LNCAP (cell line): ENCODE measurements at regions not wholly inside any gene's neighbourhood (a gene's known extent, or its start where the extent isn't known, plus 50 kb on each side); places are given as distances from the start of the nearest gene placed in this dataset.

Source experiments
- TF ChIP-seq, protein P1 (sequence below): fragments of 450-650 bp; IDR thresholded peaks from 2 replicates; pipeline ENCODE4 v1.5.1; 2017; ENCODE audit warnings: mild to moderate bottlenecking

DNA sequence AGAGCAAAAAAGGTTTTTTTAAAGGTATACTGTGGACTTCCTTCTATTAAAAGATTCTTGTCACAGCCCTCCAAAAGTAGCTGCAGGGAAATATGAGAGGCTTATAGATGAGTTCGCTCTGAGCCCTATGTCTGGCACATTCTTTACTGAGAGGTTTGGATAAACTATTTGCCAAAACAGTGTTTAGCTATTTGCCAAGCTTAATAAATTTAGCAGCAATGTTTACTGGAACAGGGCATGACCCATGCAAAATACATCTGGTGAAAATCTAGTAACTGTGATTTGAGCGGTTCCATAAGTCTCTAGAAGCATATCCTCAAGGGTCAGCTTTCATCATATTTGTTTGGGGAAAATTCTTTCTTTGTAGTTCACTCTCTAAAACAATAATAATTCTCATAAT lies 1696.7 kb upstream of the PIK3C3 start:
- TF ChIP-seq, protein P1, sequence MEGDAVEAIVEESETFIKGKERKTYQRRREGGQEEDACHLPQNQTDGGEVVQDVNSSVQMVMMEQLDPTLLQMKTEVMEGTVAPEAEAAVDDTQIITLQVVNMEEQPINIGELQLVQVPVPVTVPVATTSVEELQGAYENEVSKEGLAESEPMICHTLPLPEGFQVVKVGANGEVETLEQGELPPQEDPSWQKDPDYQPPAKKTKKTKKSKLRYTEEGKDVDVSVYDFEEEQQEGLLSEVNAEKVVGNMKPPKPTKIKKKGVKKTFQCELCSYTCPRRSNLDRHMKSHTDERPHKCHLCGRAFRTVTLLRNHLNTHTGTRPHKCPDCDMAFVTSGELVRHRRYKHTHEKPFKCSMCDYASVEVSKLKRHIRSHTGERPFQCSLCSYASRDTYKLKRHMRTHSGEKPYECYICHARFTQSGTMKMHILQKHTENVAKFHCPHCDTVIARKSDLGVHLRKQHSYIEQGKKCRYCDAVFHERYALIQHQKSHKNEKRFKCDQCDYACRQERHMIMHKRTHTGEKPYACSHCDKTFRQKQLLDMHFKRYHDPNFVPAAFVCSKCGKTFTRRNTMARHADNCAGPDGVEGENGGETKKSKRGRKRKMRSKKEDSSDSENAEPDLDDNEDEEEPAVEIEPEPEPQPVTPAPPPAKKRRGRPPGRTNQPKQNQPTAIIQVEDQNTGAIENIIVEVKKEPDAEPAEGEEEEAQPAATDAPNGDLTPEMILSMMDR, result no peak

GRCh38 chr18:40250236-40250635 lies 1704.8 kb upstream of the PIK3C3 start:
- TF ChIP-seq, protein P1, result no peak

DNA sequence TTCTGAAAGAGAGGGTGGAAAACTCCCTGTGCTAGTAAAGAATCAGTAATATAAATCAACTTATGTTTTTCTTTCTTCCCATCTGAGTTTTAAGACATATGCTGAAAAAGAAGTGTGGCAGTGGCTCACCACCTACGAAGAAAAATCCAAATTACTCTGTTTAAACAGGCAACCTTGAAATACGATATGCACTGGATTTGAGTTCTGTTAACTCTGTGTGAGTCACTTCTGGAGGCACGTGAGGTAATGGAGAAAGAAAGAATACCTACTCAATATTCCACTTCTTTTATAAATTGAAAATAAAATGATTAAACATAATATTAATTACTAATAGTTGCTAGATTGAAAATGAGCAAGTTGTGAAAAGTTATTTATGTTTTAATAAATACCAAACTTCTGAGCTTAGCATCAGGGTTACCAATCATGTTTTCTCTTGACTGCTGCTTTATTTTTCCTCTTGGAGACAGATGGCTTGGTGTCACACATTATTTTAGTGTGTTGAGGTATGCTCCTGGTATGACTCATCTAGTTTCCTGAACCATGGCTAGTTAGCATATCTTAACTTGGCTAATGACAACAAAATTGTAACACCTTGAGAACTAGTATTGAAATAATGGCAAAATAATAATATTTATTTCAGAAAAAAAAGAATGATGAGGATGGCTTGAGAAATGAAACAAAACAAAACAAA lies 1705.5 kb upstream of the PIK3C3 start:
- TF ChIP-seq, protein P1, result no peak

GRCh38 chr18:40243607-40244006 lies 1711.4 kb upstream of the PIK3C3 start:
- TF ChIP-seq, protein P1, result no peak

DNA sequence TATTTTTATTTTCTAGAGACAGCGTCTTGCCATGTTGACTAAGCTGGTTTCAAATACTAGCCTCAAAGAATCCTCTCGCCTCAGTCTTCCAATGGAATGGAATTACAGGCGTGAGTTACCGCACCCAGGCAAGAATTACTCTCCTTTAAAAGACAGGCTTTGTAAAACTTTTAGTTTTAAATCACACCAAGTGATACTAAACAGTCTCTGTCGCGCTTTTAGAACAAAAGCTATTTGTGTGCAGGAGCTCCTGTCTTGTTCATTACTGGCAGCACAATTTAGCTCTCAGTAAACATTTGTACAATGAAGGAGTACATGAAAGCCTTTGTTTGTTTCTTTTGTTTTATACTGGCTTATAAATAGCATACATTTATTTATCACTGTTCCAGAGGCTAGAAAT lies 1719.2 kb upstream of the PIK3C3 start:
- TF ChIP-seq, protein P1, result no peak

GRCh38 chr18:40235323-40235722 lies 1719.7 kb upstream of the PIK3C3 start:
- TF ChIP-seq, protein P1, result no peak

DNA sequence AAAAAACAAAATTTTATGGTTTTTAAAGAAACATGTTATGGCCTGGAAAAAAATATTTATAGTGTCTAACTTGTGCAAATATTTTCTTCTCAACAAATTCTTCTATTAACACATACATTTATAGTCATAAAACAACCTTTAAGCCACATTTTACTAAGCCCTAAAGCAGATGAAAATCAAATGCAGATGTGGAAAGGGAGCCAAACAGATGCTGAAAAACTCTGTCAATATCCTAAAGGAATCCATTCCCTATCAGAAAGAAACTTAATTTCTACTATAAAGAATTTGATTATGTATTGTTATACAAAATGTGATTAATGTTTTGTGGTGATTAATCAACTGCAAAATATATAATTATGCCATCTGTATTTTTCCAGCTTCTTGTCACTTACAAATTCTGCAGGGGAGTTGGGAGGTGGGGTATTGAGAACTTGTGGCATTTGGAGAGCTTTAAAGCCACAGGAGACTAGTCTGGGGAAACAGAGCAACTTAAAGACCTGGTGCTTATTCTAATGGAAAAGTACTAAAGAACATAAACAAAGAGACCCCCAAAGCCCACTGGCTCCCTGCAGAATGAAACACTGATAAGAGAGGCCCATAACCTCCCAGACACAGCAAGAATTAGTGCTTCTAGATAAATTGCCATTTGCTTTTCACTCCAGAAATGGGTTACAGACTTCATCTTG lies 1721.0 kb upstream of the PIK3C3 start:
- TF ChIP-seq, protein P1, result no peak
